GM21737 (cell line): ENCODE measurements at regions not wholly inside any gene's neighbourhood (a gene's known extent, or its start where the extent isn't known, plus 50 kb on each side); places are given as distances from the start of the nearest gene placed in this dataset.
"Not testable (repeated sequence)": the region's sequence is repeated elsewhere in the genome, so short reads cannot be mapped to it uniquely, and the experiment has no call there.

Source experiments
- ATAC-seq: cut with Tn5 transposase; IDR thresholded peaks from one replicate; pipeline ENCODE4 v1.9.1; 2021; ENCODE audit warnings: mild to moderate bottlenecking, moderate library complexity; ENCODE audit not compliant: unreplicated experiment

GRCh38 chr21:28172376-28172775 is 820.3 kb downstream of the LTN1 start:
- ATAC-seq: no peak

GRCh38 chr21:28167366-28167765 is 825.3 kb downstream of the LTN1 start:
- ATAC-seq: no peak

- not testable (repeated sequence) for ATAC-seq
Measured at GRCh38 chr21:28164519-28164918, 828.2 kb downstream of the LTN1 start.

- not testable (repeated sequence) for ATAC-seq
Measured at GRCh38 chr21:28162052-28162451, 830.6 kb downstream of the LTN1 start.

- no peak for ATAC-seq
Measured at GRCh38 chr21:28160378-28160777, 832.3 kb downstream of the LTN1 start.

- ATAC-seq: no peak
Measured at GRCh38 chr21:28159396-28159795, 833.3 kb downstream of the LTN1 start.

GRCh38 chr21:28156590-28156989 is 836.1 kb downstream of the LTN1 start:
- no peak for ATAC-seq

GRCh38 chr21:28154121-28154520 is 838.6 kb downstream of the LTN1 start:
- ATAC-seq: no peak

GRCh38 chr21:28152732-28153131 is 839.9 kb downstream of the LTN1 start:
- no peak for ATAC-seq

GRCh38 chr21:28151758-28152157 is 840.9 kb downstream of the LTN1 start:
- no peak for ATAC-seq

GRCh38 chr21:28150778-28151177 is 841.9 kb downstream of the LTN1 start:
- no peak for ATAC-seq

- ATAC-seq: no peak
Measured at GRCh38 chr21:28148400-28149064, 844.1 kb downstream of the LTN1 start.

GRCh38 chr21:28144653-28145052 is 848.0 kb downstream of the LTN1 start:
- no peak for ATAC-seq

GRCh38 chr21:28144089-28144488 is 848.6 kb downstream of the LTN1 start:
- no peak for ATAC-seq

- no peak for ATAC-seq
Measured at GRCh38 chr21:28142697-28143096, 850.0 kb downstream of the LTN1 start.

GRCh38 chr21:28138272-28138671 is 854.4 kb downstream of the LTN1 start:
- ATAC-seq: no peak

- ATAC-seq: no peak
Measured at GRCh38 chr21:28136656-28137255, 855.9 kb downstream of the LTN1 start.

GRCh38 chr21:28135646-28136045 is 857.0 kb downstream of the LTN1 start:
- ATAC-seq: no peak

GRCh38 chr21:28133116-28133515 is 859.6 kb downstream of the LTN1 start:
- ATAC-seq: no peak

- ATAC-seq: no peak
Measured at GRCh38 chr21:28132713-28133112, 860.0 kb downstream of the LTN1 start.

GRCh38 chr21:28127175-28127785 is 865.4 kb downstream of the LTN1 start:
- ATAC-seq: no peak

- ATAC-seq: no peak
Measured at GRCh38 chr21:28126521-28127174, 866.0 kb downstream of the LTN1 start.
